ENCODE measurements at regions not wholly inside any gene's neighbourhood (a gene's known extent, or its start where the extent isn't known, plus 50 kb on each side); places are given as distances from the start of the nearest gene placed in this dataset.

- WGBS, result 74% methylated on average over 2 of the region's 2 CpGs
- Histone ChIP-seq H3K36me3 (ENCODE audit: insufficient read depth) (no peaks in the 10 kb centered on the region), H3K27ac (ENCODE audit: low read depth) (no peak overlapping the region), H3K4me1 (ENCODE audit: insufficient read depth) (no peaks in the 10 kb centered on the region), H3K4me3 (ENCODE audit: low read depth, low read length) (no peak overlapping the region)
- DNase-seq (ENCODE audit: extremely low spot score), result no peak
Observed at GRCh38 chr3:66106788-66107187, 68.1 kb upstream of the MAGI1 start.

GRCh38 chr3:66104535-66104934 lies 65.8 kb upstream of the MAGI1 start:
- Histone ChIP-seq H3K4me3 (ENCODE audit: low read depth, low read length) (no peak overlapping the region), H3K36me3 (ENCODE audit: insufficient read depth) (no peaks in the 10 kb centered on the region), H3K4me1 (ENCODE audit: insufficient read depth) (no peaks in the 10 kb centered on the region), H3K27ac (ENCODE audit: low read depth) (no peak overlapping the region)
- DNase-seq (ENCODE audit: extremely low spot score), result no peak

GRCh38 chr3:66103729-66104128 lies 65.0 kb upstream of the MAGI1 start:
- H3K4me3 ChIP-seq (ENCODE audit: low read depth, low read length), result no peak overlapping the region
- WGBS, result 89% methylated on average over 3 of the region's 3 CpGs
- H3K4me1 ChIP-seq (ENCODE audit: insufficient read depth), result no peaks in the 10 kb centered on the region
- H3K27ac ChIP-seq (ENCODE audit: low read depth), result no peak overlapping the region
- H3K36me3 ChIP-seq (ENCODE audit: insufficient read depth), result no peaks in the 10 kb centered on the region
- no peak for DNase-seq (ENCODE audit: extremely low spot score)

GRCh38 chr3:66101901-66102300 lies 63.2 kb upstream of the MAGI1 start:
- Histone ChIP-seq H3K4me1 (ENCODE audit: insufficient read depth) (no peaks in the 10 kb centered on the region), H3K27ac (ENCODE audit: low read depth) (no peak overlapping the region), H3K36me3 (ENCODE audit: insufficient read depth) (no peaks in the 10 kb centered on the region), H3K4me3 (ENCODE audit: low read depth, low read length) (no peak overlapping the region)
- WGBS, result 74% methylated on average over 3 of the region's 3 CpGs
- no peak for DNase-seq (ENCODE audit: extremely low spot score)

- no peak overlapping the region for H3K27ac ChIP-seq (ENCODE audit: low read depth)
- WGBS, result 86% methylated on average over 1 of the region's 1 CpG
Observed at GRCh38 chr3:66099541-66100065, 60.9 kb upstream of the MAGI1 start.

GRCh38 chr3:66098436-66098835 lies 59.7 kb upstream of the MAGI1 start:
- 39% methylated on average over 4 of the region's 4 CpGs for WGBS
- H3K36me3 ChIP-seq (ENCODE audit: insufficient read depth), result no peaks in the 10 kb centered on the region
- DNase-seq (ENCODE audit: extremely low spot score), result no peak
- H3K4me3 ChIP-seq (ENCODE audit: low read depth, low read length), result no peak overlapping the region
- H3K4me1 ChIP-seq (ENCODE audit: insufficient read depth), result no peaks in the 10 kb centered on the region
- no peak overlapping the region for H3K27ac ChIP-seq (ENCODE audit: low read depth)

More at GRCh38 chr3:66099541-66100065, 60.9 kb upstream of the MAGI1 start:
- no peak for DNase-seq (ENCODE audit: extremely low spot score)
- no peak overlapping the region for H3K4me3 ChIP-seq (ENCODE audit: low read depth, low read length)
- H3K36me3 ChIP-seq (ENCODE audit: insufficient read depth), result no peaks in the 10 kb centered on the region
- H3K4me1 ChIP-seq (ENCODE audit: insufficient read depth), result no peaks in the 10 kb centered on the region

- no peak for DNase-seq (ENCODE audit: extremely low spot score)
- WGBS, result 92% methylated on average over 4 of the region's 4 CpGs
- Histone ChIP-seq H3K4me3 (ENCODE audit: low read depth, low read length) (no peak overlapping the region), H3K27ac (ENCODE audit: low read depth) (no peak overlapping the region), H3K4me1 (ENCODE audit: insufficient read depth) (no peaks in the 10 kb centered on the region), H3K36me3 (ENCODE audit: insufficient read depth) (no peaks in the 10 kb centered on the region)
Observed at GRCh38 chr3:66097647-66098046, 58.9 kb upstream of the MAGI1 start.

- DNase-seq (ENCODE audit: extremely low spot score), result no peak
- no peaks in the 10 kb centered on the region for H3K4me1 ChIP-seq (ENCODE audit: insufficient read depth)
- 81% methylated on average over 5 of the region's 5 CpGs for WGBS
- H3K36me3 ChIP-seq (ENCODE audit: insufficient read depth), result no peaks in the 10 kb centered on the region
- H3K27ac ChIP-seq (ENCODE audit: low read depth), result no peak overlapping the region
- no peak overlapping the region for H3K4me3 ChIP-seq (ENCODE audit: low read depth, low read length)
Observed at GRCh38 chr3:66095295-66096001, 56.7 kb upstream of the MAGI1 start.

GRCh38 chr3:66093981-66094380 lies 55.3 kb upstream of the MAGI1 start:
- H3K36me3 ChIP-seq (ENCODE audit: insufficient read depth), result no peaks in the 10 kb centered on the region
- WGBS, result 91% methylated on average over 4 of the region's 4 CpGs

GRCh38 chr3:66092175-66092995 lies 53.7 kb upstream of the MAGI1 start:
- Histone ChIP-seq H3K36me3 (ENCODE audit: insufficient read depth) (no peaks in the 10 kb centered on the region), H3K4me1 (ENCODE audit: insufficient read depth) (no peaks in the 10 kb centered on the region), H3K4me3 (ENCODE audit: low read depth, low read length) (no peak overlapping the region), H3K27ac (ENCODE audit: low read depth) (no peak overlapping the region)
- no peak for DNase-seq (ENCODE audit: extremely low spot score)
- 46% methylated on average over 10 of the region's 10 CpGs for WGBS

More at GRCh38 chr3:66093981-66094380, 55.3 kb upstream of the MAGI1 start:
- H3K27ac ChIP-seq (ENCODE audit: low read depth), result no peak overlapping the region
- no peak for DNase-seq (ENCODE audit: extremely low spot score)
- H3K4me1 ChIP-seq (ENCODE audit: insufficient read depth), result no peaks in the 10 kb centered on the region
- no peak overlapping the region for H3K4me3 ChIP-seq (ENCODE audit: low read depth, low read length)

Data from urinary bladder (tissue), 3 donors.